NCI-H345 treated with DMSO at 0.1 percent for 48 hours (cell line): ENCODE measurements at regions not wholly inside any gene's neighbourhood (a gene's known extent, or its start where the extent isn't known, plus 50 kb on each side); places are given as distances from the start of the nearest gene placed in this dataset.
A peak's percentile ranks its signal among the peaks of the same experiment; 100 is the strongest.
"Not testable (repeated sequence)": the region's sequence is repeated elsewhere in the genome, so short reads cannot be mapped to it uniquely, and the experiment has no call there.

Source experiments
- DNase-seq: peaks from one replicate; lab custom pipeline; 2025; ENCODE audit not compliant: unreplicated experiment; lab: John Stamatoyannopoulos, UW

DNA sequence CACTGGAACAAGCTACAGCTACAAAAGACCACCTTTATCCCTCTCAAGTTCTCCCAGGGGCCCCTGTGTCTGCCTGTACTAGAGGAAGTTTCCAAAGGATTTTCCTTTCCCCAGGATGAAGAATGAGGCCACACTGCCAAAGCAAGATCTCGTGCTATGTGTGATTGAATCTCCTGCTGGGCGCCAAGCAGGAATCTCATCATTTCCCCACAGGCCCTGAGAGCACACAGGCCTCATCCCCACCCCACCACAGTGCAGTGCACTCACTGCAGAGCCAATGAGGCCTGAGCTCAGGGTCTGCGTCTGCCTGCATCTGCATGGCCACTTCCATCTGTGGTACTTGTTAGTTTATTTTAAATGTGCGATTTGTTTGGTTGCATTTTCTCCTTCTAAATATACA lies 387.4 kb upstream of the ASIC2 start:
- DNase-seq: no peak

DNA sequence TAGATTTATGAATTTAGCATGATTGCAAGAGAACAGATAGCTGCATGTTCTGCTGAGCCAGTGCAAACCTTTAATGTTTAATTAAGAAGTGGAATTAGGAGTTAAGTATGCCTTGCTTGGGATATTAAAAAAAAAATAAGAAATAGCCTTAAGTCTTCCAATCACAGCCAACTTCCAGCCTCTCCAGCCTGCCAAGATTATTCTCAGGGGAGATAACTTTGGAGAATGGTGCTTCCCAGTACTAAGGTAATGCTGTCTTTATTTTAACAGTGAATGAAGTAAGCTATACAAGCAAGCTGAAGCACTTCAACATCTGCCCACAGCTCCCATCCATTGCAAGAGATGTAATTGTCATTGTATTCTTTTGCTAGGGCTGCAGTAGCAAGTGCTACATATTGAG lies 389.5 kb upstream of the ASIC2 start:
- no peak for DNase-seq

DNA sequence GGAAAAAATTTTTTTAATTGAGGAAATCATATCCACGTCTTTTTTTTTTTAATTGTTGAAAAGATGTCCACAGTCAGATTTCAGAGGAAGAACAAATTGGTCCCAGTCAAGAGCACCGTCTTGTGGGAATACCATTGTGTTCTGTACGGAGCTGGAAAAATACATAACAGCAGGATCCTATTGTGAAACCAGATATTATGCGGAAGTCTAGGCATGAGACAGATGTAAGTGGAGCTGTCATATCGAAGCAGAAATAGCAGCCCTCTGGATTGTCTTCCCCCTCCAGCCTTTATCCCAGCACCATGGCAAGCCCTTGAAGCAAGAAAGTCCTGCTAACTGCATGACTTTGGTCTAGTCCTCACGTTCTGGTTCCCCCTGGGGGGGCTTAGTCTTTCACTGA lies 391.6 kb upstream of the ASIC2 start:
- peak; percentile 36 for DNase-seq

DNA sequence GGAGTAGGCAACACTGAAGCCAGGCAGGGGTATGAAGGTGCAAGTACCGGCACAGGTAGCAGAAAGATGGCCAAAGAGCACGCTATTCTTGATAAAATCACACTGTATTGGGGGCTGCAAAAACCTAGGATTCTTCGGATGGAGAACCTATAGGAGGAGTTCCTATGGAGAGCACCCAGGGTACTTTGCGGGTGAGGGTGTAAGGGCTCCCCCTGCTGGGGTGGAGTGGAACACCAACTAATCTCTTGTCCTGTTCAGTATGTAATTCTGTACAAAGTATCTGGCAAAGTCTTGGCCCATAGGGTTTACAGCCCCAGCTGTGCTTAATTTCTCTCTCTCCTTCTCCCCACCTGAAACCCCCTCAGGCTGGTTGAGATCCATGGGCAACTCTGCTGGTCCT lies 393.1 kb upstream of the ASIC2 start:
- DNase-seq: no peak

DNA sequence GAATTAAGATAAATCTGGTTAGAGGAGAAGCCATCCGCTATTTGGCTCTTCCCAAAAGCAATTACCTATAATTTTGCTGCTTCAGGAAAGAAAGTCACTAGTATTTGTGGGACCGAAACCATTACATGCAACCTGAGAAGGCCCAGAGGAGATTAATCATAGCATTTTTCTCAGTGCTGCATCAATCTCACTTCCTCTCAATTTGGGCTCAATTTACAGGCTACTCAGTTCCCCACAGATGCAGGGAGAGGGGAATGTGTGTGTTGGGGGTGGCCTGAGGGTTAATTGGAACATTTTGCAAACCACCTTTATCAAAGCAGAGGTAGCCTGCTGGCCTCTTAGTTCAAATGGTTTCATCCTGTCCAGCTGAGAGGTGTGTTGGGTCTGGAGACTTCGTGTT lies 394.7 kb upstream of the ASIC2 start:
- DNase-seq: no peak

DNA sequence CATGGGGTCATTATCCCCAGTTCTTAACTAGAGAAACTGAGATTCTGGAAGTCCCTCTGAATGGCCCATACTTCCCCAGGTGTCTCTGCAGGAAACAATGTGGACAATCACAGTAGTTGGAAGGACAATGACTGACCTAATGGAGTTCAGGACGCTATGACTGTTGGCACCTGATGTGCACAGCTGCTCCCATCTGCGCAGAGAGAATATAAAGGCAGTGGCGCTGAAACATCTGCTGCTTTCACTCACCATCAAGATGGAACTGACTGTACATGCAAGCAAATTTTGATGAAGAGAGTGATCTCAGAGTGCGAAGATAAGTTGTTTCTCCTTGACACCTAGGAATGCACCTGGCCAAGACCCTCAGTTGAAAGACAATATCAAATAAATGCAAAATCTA lies 395.7 kb upstream of the ASIC2 start:
- no peak for DNase-seq

DNA sequence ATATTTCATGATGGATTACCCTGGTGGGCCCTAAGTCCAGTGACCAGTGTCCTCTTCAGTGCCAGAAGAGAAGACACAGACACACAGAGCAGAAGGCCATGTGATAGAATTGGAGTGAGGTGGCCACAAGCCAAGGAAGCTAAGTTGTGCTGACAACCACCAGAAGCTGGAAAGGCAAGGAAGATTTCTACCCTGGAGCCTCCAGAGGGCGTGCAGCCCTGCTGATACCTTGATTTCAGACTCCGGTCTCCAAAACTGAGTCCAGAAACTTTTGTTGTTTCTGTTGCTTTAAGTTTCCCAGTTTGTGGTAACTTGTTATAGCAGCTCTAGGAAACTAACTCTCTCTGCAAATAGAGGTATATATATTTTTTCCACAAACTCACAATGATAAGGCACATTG lies 396.6 kb upstream of the ASIC2 start:
- no peak for DNase-seq

DNA sequence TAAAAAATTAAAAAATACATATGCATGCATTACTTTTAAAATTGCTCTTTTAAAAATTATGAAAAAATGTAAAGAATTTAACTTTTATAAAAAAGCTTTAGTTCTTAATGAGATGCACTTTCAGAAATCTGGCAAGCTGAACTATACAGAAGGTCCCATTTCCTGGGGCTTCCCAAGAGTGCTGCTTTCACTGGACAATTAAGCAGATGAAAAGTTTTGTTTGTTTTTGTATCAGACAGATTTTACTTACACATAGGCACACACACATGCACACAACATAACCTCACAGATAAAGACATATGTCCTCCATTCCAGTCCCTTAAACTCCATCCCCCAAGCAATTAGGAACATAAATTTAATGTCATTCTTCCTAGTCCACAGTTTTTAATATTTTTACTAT lies 402.3 kb upstream of the ASIC2 start:
- DNase-seq: no peak

DNA sequence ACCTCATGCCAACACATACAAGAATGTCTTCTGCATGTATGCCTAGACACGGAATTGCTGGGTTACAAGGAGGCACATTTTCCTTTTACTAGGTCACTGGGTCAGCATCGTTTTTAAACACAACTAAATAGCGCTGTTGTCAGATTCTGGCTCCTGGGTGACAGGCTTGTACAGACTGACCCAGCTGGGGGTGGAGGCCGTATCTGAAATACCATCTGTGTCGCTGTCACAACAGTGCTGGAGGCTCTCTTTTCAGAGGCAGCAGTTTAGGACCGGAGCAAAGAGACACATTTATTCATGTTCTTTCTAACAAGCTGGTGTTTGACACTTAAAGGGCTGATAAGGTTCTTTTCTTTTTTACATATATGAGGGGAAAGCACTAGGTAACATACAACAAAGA lies 403.0 kb upstream of the ASIC2 start:
- DNase-seq: no peak

DNA sequence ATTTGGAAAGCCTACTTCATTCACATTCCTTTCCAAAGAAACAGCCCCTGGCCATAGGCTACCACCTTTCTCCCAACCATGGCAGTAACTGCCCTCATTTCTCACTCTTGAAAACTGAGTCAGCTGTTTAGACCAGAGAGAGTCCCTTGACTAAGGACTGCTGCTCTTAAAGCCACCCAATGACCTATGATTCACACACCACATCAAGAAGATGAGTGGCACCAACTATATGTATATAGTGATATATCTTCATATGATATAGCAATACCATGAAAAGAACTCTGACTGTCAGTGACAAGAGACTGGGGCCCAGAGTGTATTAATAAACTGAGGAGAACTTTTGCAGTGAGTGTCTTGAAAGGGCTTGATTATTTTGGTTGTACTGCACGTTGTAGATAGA lies 404.5 kb upstream of the ASIC2 start:
- DNase-seq: no peak

DNA sequence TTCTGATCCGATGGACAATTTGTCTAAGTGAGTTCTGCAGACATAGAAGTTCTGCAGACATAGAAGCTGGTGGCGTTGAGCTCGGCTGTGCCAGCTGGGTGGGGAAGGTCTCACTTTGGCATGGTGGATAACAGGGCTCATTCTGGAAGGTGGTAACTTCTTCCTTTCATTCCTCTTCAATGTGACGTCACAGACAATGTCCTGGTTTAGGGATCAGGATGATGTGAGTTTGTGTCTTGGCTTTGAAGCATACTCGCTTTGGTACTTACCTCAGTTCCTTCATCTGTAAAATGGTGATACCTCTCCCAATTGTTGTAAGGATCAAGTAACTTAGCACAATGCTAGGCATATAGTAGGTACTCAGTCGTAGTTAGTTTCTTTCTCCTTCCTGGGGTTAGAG lies 408.8 kb upstream of the ASIC2 start:
- no peak for DNase-seq

DNA sequence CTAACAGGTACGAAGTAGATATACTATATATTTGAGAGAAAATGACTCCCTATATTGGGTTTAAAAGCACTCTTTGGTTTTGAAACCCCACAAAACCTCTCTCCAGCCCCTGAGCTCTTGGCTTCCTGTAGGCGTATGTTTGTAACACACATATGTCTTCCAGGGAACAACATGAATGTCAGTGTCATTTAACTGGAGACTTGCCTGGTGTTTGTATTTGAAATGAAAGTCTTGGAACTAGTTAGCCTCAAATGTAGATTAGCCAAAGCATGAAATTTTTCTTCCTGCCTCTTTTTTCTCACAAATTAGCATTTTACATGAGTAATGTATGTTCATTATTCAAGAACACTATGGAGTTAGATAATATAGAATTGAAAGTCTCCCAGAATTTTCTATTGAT lies 411.8 kb upstream of the ASIC2 start:
- no peak for DNase-seq

DNA sequence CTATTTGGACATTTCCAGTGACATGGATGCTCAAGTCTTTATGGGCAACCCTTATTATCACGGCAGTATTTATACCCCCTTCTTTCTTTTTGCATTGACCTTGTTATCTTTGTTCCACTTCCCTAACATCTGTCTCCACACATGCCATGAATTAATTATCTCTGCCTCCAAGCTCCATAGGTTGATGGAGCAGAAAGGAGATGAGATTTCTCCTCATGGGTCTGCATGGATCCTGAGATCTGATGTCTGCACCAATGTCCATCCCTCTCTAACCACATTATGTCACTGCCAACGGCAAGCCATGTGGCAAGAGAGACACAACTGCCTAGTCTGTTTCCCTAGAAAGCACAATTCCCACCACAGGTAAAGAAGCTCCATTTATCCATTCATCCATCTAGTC lies 416.8 kb upstream of the ASIC2 start:
- DNase-seq: no peak

DNA sequence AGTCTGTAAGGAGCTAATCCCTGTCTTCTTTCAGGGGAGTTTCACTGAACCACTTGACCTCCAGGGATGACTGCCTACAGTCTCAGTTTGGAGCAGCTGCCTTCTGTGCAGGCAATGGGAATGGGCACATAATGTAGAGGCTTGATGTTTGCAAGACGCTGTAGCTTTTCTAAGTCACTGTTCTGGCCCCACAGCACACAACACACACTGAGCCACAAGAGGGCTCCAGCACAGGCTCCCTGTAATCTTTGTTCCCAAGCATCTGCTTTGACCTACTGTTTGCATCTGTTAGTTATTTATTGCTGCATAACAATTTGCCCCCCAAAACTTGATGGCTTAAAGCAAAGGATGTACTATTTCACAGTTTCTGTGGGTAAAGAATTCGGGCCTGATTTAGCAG lies 419.0 kb upstream of the ASIC2 start:
- no peak for DNase-seq

DNA sequence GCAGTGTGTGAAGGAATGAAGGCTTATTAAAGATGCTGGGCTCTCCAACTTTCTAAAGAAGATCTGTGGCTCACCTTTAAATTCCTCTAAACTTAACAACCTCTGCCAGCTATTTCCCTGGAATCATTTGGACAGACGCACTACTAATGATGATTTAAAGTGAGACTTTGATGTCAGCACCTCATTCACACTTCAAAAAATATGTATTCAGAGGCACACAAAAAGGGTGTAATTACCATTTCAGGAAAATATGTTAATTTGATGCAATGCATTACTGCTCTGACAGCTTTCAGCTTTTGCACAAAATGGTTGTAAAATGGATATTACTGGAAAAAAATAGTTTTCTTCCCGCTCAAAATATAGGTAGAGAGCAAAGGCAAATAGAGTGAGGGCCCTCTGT lies 423.9 kb upstream of the ASIC2 start:
- DNase-seq: no peak

DNA sequence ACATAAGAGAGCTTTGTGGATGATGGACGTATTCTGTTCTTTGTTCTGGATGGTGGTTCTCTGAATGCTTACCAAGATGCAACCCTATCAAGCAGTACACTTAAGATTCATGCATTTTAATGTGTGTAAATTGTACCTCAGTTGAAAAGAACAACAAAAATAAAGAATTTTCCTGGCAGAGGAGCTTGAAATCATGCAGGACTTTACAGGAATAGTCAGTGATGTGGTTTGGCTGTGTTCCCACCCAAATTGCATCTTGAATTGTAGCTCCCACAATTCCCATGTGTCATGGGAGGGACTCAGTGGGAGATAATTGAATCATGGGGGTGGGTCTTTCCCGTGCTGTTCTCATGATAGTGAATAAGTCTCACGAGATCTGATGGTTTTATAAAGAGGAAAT lies 430.6 kb upstream of the ASIC2 start:
- DNase-seq: not testable (repeated sequence)

DNA sequence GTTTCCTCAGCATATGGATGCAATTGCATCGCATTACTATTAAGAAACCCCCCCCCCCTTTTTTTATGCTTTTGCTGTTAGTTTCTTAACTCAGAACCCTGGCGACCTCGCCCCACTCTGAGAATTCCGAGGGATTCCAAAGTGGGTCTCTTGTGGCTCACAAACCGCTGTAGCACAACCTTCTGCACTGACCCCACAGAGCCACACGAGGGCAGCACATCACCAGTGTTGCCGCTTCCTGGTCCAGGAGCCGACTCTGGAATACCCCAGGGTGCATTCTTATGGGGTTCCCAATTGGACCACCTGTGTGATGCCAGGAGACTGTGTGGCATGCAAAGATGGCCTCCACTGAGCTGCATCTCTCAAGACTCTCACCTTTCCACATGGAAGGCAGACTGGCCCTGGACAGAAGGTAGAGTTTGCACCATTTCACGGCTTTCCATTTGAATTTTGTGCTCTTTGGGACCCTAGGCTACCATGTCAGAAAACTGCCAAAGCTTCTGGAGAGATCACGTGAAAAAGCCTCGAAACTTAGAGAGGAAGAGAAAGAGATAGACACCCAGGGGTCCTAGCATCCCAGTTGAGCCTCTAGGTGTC lies 432.7 kb upstream of the ASIC2 start:
- peak; percentile 5 for DNase-seq

DNA sequence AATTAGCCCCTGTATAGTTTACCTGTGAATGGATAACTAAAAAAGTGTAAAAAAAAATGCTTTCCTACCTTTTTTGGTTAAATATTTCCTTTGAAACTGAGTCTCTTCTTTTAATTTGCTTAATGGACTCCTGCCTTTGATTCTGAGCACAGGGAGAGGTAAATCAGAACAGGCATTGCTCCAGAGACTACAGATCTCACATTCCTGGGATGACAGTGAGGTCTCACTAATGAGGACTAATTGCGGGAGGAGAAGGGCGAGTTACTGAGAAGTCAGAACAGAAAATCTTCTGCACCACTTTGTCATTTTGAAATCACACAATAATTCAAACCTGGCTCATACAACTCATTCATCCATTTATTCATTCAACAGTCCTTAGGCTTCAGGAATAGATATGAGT lies 437.0 kb upstream of the ASIC2 start:
- DNase-seq: no peak

DNA sequence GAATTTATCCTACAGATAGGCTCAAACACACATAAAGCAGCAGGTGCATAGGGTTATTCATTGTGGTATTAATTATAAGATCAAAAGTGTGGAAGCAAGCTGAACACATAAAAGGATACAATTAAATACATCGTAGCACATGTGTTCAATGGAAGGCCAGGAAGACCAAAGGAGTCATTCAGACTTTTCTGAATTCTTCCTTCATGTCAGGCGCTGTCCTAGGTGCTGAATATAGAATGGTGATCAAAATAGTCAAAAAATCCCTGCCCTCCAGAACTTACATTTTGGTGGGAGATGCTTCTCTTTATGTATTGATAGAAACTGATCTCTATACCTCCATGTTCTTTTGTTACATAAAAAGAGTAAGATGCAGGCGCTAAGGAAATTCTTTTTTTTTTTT lies 439.0 kb upstream of the ASIC2 start:
- no peak for DNase-seq

DNA sequence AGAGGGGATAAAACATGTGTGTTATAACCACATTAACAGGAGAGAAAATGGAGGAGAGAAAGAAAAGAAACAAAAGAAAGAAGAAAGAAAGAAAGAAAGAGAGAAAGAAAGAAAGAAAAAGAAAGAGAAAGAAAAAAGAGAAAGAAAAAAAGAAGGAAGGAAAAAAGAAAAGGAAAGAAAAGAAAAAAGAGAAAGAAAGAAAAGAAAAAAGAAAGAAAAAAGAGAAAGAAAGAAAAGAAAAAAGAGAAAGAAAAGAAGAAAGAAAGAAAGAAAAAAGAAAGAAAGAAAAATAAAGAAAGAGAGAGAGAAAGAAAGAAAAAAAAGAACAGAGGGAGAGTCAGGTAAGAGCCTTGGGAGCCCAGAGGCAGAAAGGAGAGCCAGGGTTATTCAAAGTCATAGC lies 446.6 kb upstream of the ASIC2 start:
- no peak for DNase-seq

DNA sequence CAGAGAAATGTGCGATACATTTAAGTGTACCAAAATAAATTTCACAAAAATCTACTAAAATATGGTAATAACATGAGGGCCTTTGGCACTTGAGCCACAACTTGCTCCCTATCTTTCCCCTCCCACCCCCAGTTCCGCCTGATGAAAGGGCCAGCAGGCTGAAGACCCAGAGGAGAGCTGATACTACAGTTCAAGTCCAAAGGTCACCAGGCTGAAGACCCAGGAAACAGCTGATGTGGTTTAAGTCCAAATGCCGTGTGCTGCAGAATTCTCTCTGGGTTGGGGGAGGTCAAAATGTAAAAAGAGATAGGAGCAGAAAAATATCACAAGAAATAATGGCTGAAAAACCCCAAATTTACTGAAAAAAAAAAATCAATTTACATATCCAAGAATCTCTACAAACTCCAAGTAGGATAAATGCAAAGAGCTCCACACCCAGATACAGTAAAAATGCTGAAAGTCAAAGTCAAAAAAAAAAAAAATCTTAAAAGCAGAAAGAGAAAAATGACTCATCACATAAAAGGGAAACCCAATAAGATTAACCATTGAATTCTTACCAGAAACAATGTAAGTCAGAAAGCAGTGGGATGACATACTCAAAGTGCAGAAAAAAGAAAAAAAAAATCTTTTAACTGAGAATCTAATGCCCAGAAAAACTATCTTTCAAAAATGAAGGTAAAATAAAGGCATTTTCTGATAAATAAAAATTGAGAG lies 452.1 kb upstream of the ASIC2 start:
- no peak for DNase-seq

DNA sequence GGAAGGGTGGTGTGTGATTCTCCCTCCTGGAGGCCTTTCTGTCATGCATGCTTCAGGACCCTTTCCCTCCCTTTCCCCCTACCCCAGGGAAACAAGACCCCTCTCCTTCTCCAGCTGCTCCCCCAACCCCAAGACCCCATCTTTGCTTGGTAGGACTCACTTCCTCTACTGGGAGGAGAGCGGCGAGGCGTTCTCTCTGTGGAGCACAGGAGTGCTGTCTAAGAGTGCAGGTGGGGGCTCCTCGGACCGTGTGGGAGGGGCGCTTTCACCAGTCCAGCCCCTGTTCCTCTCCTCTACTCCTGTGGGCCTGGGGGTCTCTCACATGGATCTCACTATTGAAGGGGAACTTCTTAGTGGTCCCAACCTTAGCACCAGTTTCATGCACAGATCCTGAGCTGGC lies 456.1 kb upstream of the ASIC2 start:
- DNase-seq: no peak
